Panc1 (cell line): ENCODE measurements at regions not wholly inside any gene's neighbourhood (a gene's known extent, or its start where the extent isn't known, plus 50 kb on each side); places are given as distances from the start of the nearest gene placed in this dataset.

Experiments used
- ATAC-seq: fragments of 200-7000 bp; cut with Tn5 transposase; 2 replicates; pipeline ENCODE4 v1.9.1; 2020; ENCODE audit warnings: mild to moderate bottlenecking, moderate library complexity
- BruUV-seq: library from RNA; stranded (reverse); fragments of 400-500 nt; replicated peaks from 2 replicates; lab custom pipeline; 2021; lab: Mats Ljungman, UMichigan
- CTCF ChIA-PET: fragments of 300-600 bp; sonication (Branson Sonifier 250); formaldehyde crosslinking; loops from one replicate; lab custom pipeline; 2022; ENCODE audit warnings: antibody characterized with exemption; lab: Charles Lee
- POLR2A ChIA-PET: fragments of 300-600 bp; sonication (Branson Sonifier 250); formaldehyde crosslinking; loops from one replicate; lab custom pipeline; 2022; ENCODE audit warnings: antibody characterized with exemption; lab: Charles Lee
- DNase-seq: peaks from one replicate; pipeline ENCODE4 v3.0.0-alpha.2; 2010; ENCODE audit warnings: low read depth, low spot score
- H3K27ac ChIP-seq: 2 replicates; pipeline ENCODE4 v1.5.1; 2011; ENCODE audit warnings: mild to moderate bottlenecking, low read length, inconsistent platforms
- H3K27me3 ChIP-seq: fragments of 200-500 bp; sonication (Bioruptor generic); 2 replicates; pipeline ENCODE4 v1.6.0; 2014; ENCODE audit warnings: low read length, inconsistent platforms; ENCODE audit not compliant: control insufficient read depth, insufficient read depth
- H3K36me3 ChIP-seq: fragments of 200-500 bp; sonication (Bioruptor generic); 2 replicates; pipeline ENCODE4 v1.5.1; 2014; ENCODE audit warnings: inconsistent platforms, mild to moderate bottlenecking, low read length, moderate library complexity; ENCODE audit not compliant: control insufficient read depth, insufficient read depth
- H3K4me1 ChIP-seq: 2 replicates; pipeline ENCODE4 v1.5.1; 2011; ENCODE audit warnings: inconsistent platforms, mild to moderate bottlenecking, low read length, moderate library complexity; ENCODE audit not compliant: control insufficient read depth, insufficient read depth
- H3K4me3 ChIP-seq, 2 experiments: 2 replicates each; pipeline ENCODE4 v1.5.1; 2011 to 2012; ENCODE audit warnings: low read depth in 2 of 2, low read length in 2 of 2, mild to moderate bottlenecking in 2 of 2, inconsistent platforms in 1 of 2, moderate library complexity in 1 of 2
- H3K9me3 ChIP-seq: fragments of 200-500 bp; sonication (Bioruptor generic); 2 replicates; pipeline ENCODE4 v1.5.1; 2014; ENCODE audit warnings: low read depth, mild to moderate bottlenecking, inconsistent platforms, low read length, moderate library complexity; ENCODE audit not compliant: control insufficient read depth, insufficient read depth
- CTCF ChIP-seq: fragments of 450-650 bp; IDR thresholded peaks from 2 replicates; pipeline ENCODE4 v1.5.1; 2017; ENCODE audit warnings: mild to moderate bottlenecking
- POLR2AphosphoS5 ChIP-seq: IDR thresholded peaks from 2 replicates; pipeline ENCODE4 v1.6.1; 2012; ENCODE audit warnings: mild to moderate bottlenecking, low read depth, low read length, moderate library complexity
- REST ChIP-seq, 2 experiments: IDR thresholded peaks; 2 replicates each; pipeline ENCODE4 v1.6.1; 2011 to 2012; ENCODE audit warnings: low read depth in 2 of 2, control low read depth in 1 of 2, low read length in 1 of 2, mild to moderate bottlenecking in 1 of 2, moderate library complexity in 1 of 2; ENCODE audit not compliant: insufficient read depth in 1 of 2
- SIN3A ChIP-seq: IDR thresholded peaks from 2 replicates; pipeline ENCODE4 v1.6.1; 2012; ENCODE audit warnings: low read depth, mild to moderate bottlenecking, low read length, moderate library complexity, borderline replicate concordance; ENCODE audit not compliant: insufficient read depth
- TCF7L2 ChIP-seq: IDR thresholded peaks from 2 replicates; pipeline ENCODE4 v1.6.1; 2011; ENCODE audit warnings: mild to moderate bottlenecking, low read depth, low read length, inconsistent platforms
- in situ Hi-C: cut with HindIII; loops from 2 replicates; pipeline ENCODE4 v1.10.0; 2016; ENCODE audit warnings: low sequenced_read_pairs, low pct_unique_long_range_greater_than_20kb
- intact Hi-C: fragments of 100-400 bp; cut with micrococcal nuclease; formaldehyde crosslinking; loops from one replicate; pipeline ENCODE4 v1.10.0; 2022; ENCODE audit not compliant: unreplicated experiment

GRCh38 chr5:164941132-164941531 lies 1435.7 kb downstream of the MAT2B start:
- Histone ChIP-seq H3K27me3 (no peaks in the 10 kb centered on the region), H3K27ac (no peak overlapping the region), H3K36me3 (no peaks in the 10 kb centered on the region), H3K4me1 (no peaks in the 10 kb centered on the region), H3K9me3 (no peaks in the 10 kb centered on the region; the same call in 1 of the 2 replicates), H3K4me3 (no peak overlapping the region)
- intact Hi-C loops = no loop called here
- ChIA-PET CTCF (no interaction called here), POLR2A (no interaction called here)
- no peak for DNase-seq
- BruUV-seq = no TSS peak
- ATAC-seq = no peak
- no peak for TF ChIP-seq TCF7L2
- no peak for TF ChIP-seq CTCF
- no peak for TF ChIP-seq SIN3A
- TF ChIP-seq REST (IDR thresholded peaks at IDR 0.05; ENCODE audit: insufficient read depth in 1 of 2, low read depth in 2 of 2, low read length in 1 of 2) = no peak
- TF ChIP-seq POLR2AphosphoS5 = no peak
- in situ Hi-C loops = no loop called here

- CTCF ChIA-PET = no interaction called here
- no peak for DNase-seq
Measured at GRCh38 chr5:164950927-164951326, 1445.5 kb downstream of the MAT2B start.

GRCh38 chr5:164951570-164951969 lies 1446.2 kb downstream of the MAT2B start:
- ATAC-seq = no peak
- H3K4me3 ChIP-seq = no peak overlapping the region
- DNase-seq = no peak
- H3K27ac ChIP-seq = no peak overlapping the region
- intact Hi-C loops (no loop called here), in situ Hi-C loops (no loop called here)
- no peaks in the 10 kb centered on the region for H3K36me3 ChIP-seq
- ChIA-PET CTCF (no interaction called here), POLR2A (no interaction called here)
- no peaks in the 10 kb centered on the region for H3K27me3 ChIP-seq
- no peaks in the 10 kb centered on the region for H3K9me3 ChIP-seq
- TF ChIP-seq SIN3A (no peak), CTCF (no peak), REST (IDR thresholded peaks at IDR 0.05; ENCODE audit: insufficient read depth in 1 of 2, low read depth in 2 of 2, low read length in 1 of 2) (no peak), POLR2AphosphoS5 (no peak), TCF7L2 (no peak)
- BruUV-seq = no TSS peak
- no peaks in the 10 kb centered on the region for H3K4me1 ChIP-seq

More at GRCh38 chr5:164950927-164951326, 1445.5 kb downstream of the MAT2B start:
- Histone ChIP-seq H3K27ac (no peak overlapping the region), H3K9me3 (no peaks in the 10 kb centered on the region), H3K4me1 (no peaks in the 10 kb centered on the region), H3K4me3 (no peak overlapping the region), H3K27me3 (no peaks in the 10 kb centered on the region), H3K36me3 (no peaks in the 10 kb centered on the region)
- POLR2A ChIA-PET = no interaction called here
- TF ChIP-seq SIN3A (no peak), POLR2AphosphoS5 (no peak), TCF7L2 (no peak)
- intact Hi-C loops (no loop called here), in situ Hi-C loops (no loop called here)
- no TSS peak for BruUV-seq
- no peak for ATAC-seq
